Endothelial cell of umbilical vein (primary cell): ENCODE measurements at regions not wholly inside any gene's neighbourhood (a gene's known extent, or its start where the extent isn't known, plus 50 kb on each side); places are given as distances from the start of the nearest gene placed in this dataset.

Source experiments
- BruUV-seq: library from RNA; stranded (reverse); fragments of 400-500 nt; replicated peaks from 2 replicates; lab custom pipeline; 2021; lab: Mats Ljungman, UMichigan
- CTCF ChIA-PET: fragments of 300-600, 350-600 bp; sonication (Branson Sonifier 250); formaldehyde crosslinking; loops from one replicate; lab custom pipeline; 2021; ENCODE audit warnings: antibody characterized with exemption, inconsistent platforms; lab: Charles Lee
- POLR2A ChIA-PET: fragments of 300-600, 350-600 bp; sonication (Branson Sonifier 250); formaldehyde crosslinking; loops from one replicate; lab custom pipeline; 2021; ENCODE audit warnings: antibody characterized with exemption, inconsistent platforms; lab: Charles Lee
- DNase-seq: peaks from one replicate; pipeline ENCODE4 v3.0.0-alpha.2; 2011; ENCODE audit warnings: low read depth, low spot score
- FAIRE-seq: peaks from 2 replicates; lab custom pipeline; 2011; peaks lifted over from hg19 to GRCh38; lab: Jason Lieb, UNC
- H2AFZ ChIP-seq: 2 replicates; pipeline ENCODE4 v1.6.0; 2012; ENCODE audit warnings: low read depth, low read length, control low read depth, inconsistent platforms
- H3K27ac ChIP-seq: 2 replicates; pipeline ENCODE4 v1.5.1; 2011; ENCODE audit warnings: low read depth, mild to moderate bottlenecking, control low read depth, low read length, moderate library complexity; ENCODE audit not compliant: insufficient read depth
- H3K27me3 ChIP-seq, 2 experiments: 2 replicates each; pipeline versions ENCODE4 v1.6.0 to v1.6.1; 2011; ENCODE audit warnings: low read length in 2 of 2, mixed read lengths in 1 of 2; ENCODE audit not compliant: control insufficient read depth in 2 of 2, insufficient read depth in 2 of 2
- H3K36me3 ChIP-seq, 2 experiments: 2 replicates in 1 of 2; 3 replicates in 1 of 2; pipeline ENCODE4 v1.5.1; 2011; ENCODE audit warnings: low read length in 2 of 2, mild to moderate bottlenecking in 1 of 2, moderate library complexity in 1 of 2; ENCODE audit not compliant: control insufficient read depth in 2 of 2, insufficient read depth in 2 of 2; ENCODE audit errors: extremely low read depth in 1 of 2
- H3K4me1 ChIP-seq: 3 replicates; pipeline ENCODE4 v1.5.1; 2011; ENCODE audit warnings: mild to moderate bottlenecking, low read length; ENCODE audit not compliant: control insufficient read depth, insufficient read depth; ENCODE audit errors: extremely low read depth
- H3K4me2 ChIP-seq: 2 replicates; pipeline ENCODE4 v1.6.1; 2011; ENCODE audit warnings: low read length, control low read depth, mixed read lengths; ENCODE audit not compliant: insufficient read depth
- H3K4me3 ChIP-seq, 3 experiments: fragments of 200-600 bp in 1 of 3; sonication (generic), shearing (Covaris generic) in 1 of 3; replicated peaks in 1 of 3; 2 replicates each; pipeline ENCODE4 v1.5.1; 2011 to 2016; ENCODE audit warnings: control low read depth in 3 of 3, low read length in 3 of 3, mild to moderate bottlenecking in 2 of 3, inconsistent platforms in 1 of 3, low read depth in 1 of 3, moderate library complexity in 1 of 3; ENCODE audit not compliant: insufficient read depth in 1 of 3
- H3K79me2 ChIP-seq: 2 replicates; pipeline ENCODE4 v1.6.0; 2012; ENCODE audit warnings: low read length, inconsistent platforms; ENCODE audit not compliant: control insufficient read depth, insufficient read depth
- H3K9ac ChIP-seq: replicated peaks from 2 replicates; pipeline ENCODE3; 2011; ENCODE audit warnings: low read length, control low read depth; ENCODE audit not compliant: insufficient read depth; ENCODE audit errors: extremely low read depth
- H3K9me1 ChIP-seq: replicated peaks from 3 replicates; pipeline ENCODE4 v1.6.0; 2011; ENCODE audit warnings: mild to moderate bottlenecking, low read length; ENCODE audit not compliant: control insufficient read depth, insufficient read depth; ENCODE audit errors: extremely low read depth
- H3K9me3 ChIP-seq: replicated peaks from 2 replicates; pipeline ENCODE4 v1.5.1; 2012; ENCODE audit warnings: low read length, inconsistent platforms; ENCODE audit not compliant: control insufficient read depth, insufficient read depth
- H4K20me1 ChIP-seq: replicated peaks from 2 replicates; pipeline ENCODE3; 2011; ENCODE audit warnings: mild to moderate bottlenecking, low read length; ENCODE audit not compliant: control insufficient read depth, insufficient read depth; ENCODE audit errors: extremely low read depth
- EZH2 ChIP-seq: IDR thresholded peaks from 2 replicates; pipeline ENCODE4 v1.6.1; 2012; ENCODE audit warnings: borderline replicate concordance, low read depth, mild to moderate bottlenecking, moderate library complexity, low read length, inconsistent platforms; ENCODE audit not compliant: severe bottlenecking
- FOS ChIP-seq: IDR thresholded peaks from 2 replicates; pipeline ENCODE4 v1.6.1; 2011; ENCODE audit warnings: mild to moderate bottlenecking, low read length, moderate library complexity, borderline replicate concordance; ENCODE audit not compliant: insufficient read depth
- GATA2 ChIP-seq: IDR thresholded peaks from 2 replicates; pipeline ENCODE4 v1.7.0; 2011; ENCODE audit warnings: low read depth, mild to moderate bottlenecking, moderate library complexity, mixed read lengths, low read length; ENCODE audit not compliant: insufficient read length, insufficient read depth
- JUN ChIP-seq: IDR thresholded peaks from 2 replicates; pipeline ENCODE4 v1.6.1; 2011; ENCODE audit warnings: borderline replicate concordance, low read depth; ENCODE audit not compliant: insufficient read length, insufficient read depth
- MYC ChIP-seq: IDR thresholded peaks from one replicate; pipeline ENCODE4 v1.6.1; 2011; ENCODE audit warnings: mild to moderate bottlenecking, low read depth, low read length
- POLR2A ChIP-seq: IDR thresholded peaks from 2 replicates; pipeline ENCODE4 v1.6.1; 2012; ENCODE audit warnings: low read depth, mild to moderate bottlenecking, control low read depth, low read length
- POLR2AphosphoS5 ChIP-seq: IDR thresholded peaks from 2 replicates; pipeline ENCODE4 v1.6.1; 2012; ENCODE audit warnings: low read depth, mild to moderate bottlenecking, control low read depth, low read length, moderate library complexity; ENCODE audit not compliant: insufficient read depth
- dilution Hi-C: fragments of 300-500 bp; cut with MboI; formaldehyde crosslinking; loops from one replicate; pipeline ENCODE4 v1.15.0; 2019; ENCODE audit warnings: low sequenced_read_pairs; ENCODE audit not compliant: extremely low pct_ligation_motif_present
- intact Hi-C: fragments of 100-400 bp; cut with micrococcal nuclease; formaldehyde crosslinking; loops from one replicate; pipeline ENCODE4 v1.10.0; 2022
- TF ChIP-seq, protein P1 (sequence below), 2 donors: IDR thresholded peaks; 1 replicate in 1 of 2; 2 replicates in 1 of 2; pipeline ENCODE4 v1.5.1; 2011; ENCODE audit warnings: low read length in 2 of 2, mild to moderate bottlenecking in 2 of 2, moderate library complexity in 2 of 2, control low read depth in 1 of 2, inconsistent platforms in 1 of 2, low read depth in 1 of 2; ENCODE audit not compliant: insufficient read depth in 1 of 2; ENCODE audit errors: extremely low read depth in 1 of 2
- TF ChIP-seq, protein P2 (sequence below): IDR thresholded peaks from 2 replicates; pipeline ENCODE4 v1.6.1; 2011; ENCODE audit not compliant: insufficient read depth, insufficient read length

DNA sequence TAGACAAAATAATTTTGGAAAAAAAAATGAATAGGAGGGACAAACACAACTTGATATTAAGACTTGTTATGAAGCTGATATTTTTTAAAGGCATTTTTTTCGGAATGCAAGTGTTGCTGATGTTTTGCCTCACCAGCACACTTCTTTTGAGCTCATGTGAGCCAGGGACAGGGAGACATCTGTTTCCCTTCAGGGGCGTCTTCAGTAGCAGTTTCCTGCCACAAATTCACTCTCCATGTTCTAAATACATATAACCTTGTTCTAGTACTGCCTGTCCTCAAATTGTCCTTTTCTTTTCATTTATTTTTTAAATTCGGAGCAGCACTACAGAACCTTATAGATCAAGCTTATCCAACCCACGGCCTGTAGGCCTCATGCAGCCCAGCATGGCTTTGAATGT, 316.0 kb upstream of the PAPPA start:
- no peaks in the 10 kb centered on the region for H3K79me2 ChIP-seq
- no peak overlapping the region for H3K27ac ChIP-seq
- dilution Hi-C loops (no loop called here), intact Hi-C loops (no loop called here)
- DNase-seq = no peak
- no TSS peak for BruUV-seq
- no peak overlapping the region for H3K4me2 ChIP-seq
- ChIA-PET CTCF (no interaction called here), POLR2A (no interaction called here)
- H2AFZ ChIP-seq = no peak overlapping the region
- no peak for FAIRE-seq
- H3K9ac ChIP-seq = no peak overlapping the region
- no peaks in the 10 kb centered on the region for H3K36me3 ChIP-seq
- TF ChIP-seq POLR2A (no peak), FOS (no peak), GATA2 (no peak), POLR2AphosphoS5 (no peak), JUN (no peak), MYC (no peak), EZH2 (no peak)
- TF ChIP-seq, protein P1, sequence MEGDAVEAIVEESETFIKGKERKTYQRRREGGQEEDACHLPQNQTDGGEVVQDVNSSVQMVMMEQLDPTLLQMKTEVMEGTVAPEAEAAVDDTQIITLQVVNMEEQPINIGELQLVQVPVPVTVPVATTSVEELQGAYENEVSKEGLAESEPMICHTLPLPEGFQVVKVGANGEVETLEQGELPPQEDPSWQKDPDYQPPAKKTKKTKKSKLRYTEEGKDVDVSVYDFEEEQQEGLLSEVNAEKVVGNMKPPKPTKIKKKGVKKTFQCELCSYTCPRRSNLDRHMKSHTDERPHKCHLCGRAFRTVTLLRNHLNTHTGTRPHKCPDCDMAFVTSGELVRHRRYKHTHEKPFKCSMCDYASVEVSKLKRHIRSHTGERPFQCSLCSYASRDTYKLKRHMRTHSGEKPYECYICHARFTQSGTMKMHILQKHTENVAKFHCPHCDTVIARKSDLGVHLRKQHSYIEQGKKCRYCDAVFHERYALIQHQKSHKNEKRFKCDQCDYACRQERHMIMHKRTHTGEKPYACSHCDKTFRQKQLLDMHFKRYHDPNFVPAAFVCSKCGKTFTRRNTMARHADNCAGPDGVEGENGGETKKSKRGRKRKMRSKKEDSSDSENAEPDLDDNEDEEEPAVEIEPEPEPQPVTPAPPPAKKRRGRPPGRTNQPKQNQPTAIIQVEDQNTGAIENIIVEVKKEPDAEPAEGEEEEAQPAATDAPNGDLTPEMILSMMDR (IDR thresholded peaks at IDR 0.05; ENCODE audit: extremely low read depth in 1 of 2, insufficient read depth in 1 of 2, low read depth in 1 of 2, low read length in 2 of 2) = no peak
- TF ChIP-seq, protein P2, sequence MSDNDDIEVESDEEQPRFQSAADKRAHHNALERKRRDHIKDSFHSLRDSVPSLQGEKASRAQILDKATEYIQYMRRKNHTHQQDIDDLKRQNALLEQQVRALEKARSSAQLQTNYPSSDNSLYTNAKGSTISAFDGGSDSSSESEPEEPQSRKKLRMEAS = no peak
- H3K9me1 ChIP-seq = no peaks in the 10 kb centered on the region
- no peaks in the 10 kb centered on the region for H3K4me1 ChIP-seq
- H3K4me3 ChIP-seq = no peak overlapping the region
- no peaks in the 10 kb centered on the region for H3K27me3 ChIP-seq
- H3K9me3 ChIP-seq = no peaks in the 10 kb centered on the region
- H4K20me1 ChIP-seq = no peaks in the 10 kb centered on the region
